ENCODE measurements at regions not wholly inside any gene's neighbourhood (a gene's known extent, or its start where the extent isn't known, plus 50 kb on each side); places are given as distances from the start of the nearest gene placed in this dataset.
"Not testable (repeated sequence)": the region's sequence is repeated elsewhere in the genome, so short reads cannot be mapped to it uniquely, and the experiment has no call there.

- Histone ChIP-seq H3K27me3 (ENCODE audit: insufficient read depth, insufficient read length) (no peaks in the 10 kb centered on the region), H3K4me3 (ENCODE audit: insufficient read length, low read depth) (no peak overlapping the region), H3K4me1 (ENCODE audit: insufficient read depth, insufficient read length) (peaks cover 2% of the 10 kb centered on the region), H3K9ac (ENCODE audit: insufficient read length, low read depth) (no peak overlapping the region), H3K9me3 (ENCODE audit: insufficient read depth, low read length) (no peaks in the 10 kb centered on the region), H3K36me3 (ENCODE audit: insufficient read depth, insufficient read length, low read length) (no peaks in the 10 kb centered on the region)
- TF ChIP-seq SUZ12 (IDR thresholded peaks at IDR 0.05; ENCODE audit: extremely low read depth, insufficient read depth, insufficient read length) (no peak), ZNF274 (IDR thresholded peaks at IDR 0.05; ENCODE audit: low read depth, low read length) (no peak), YY1 (IDR thresholded peaks at IDR 0.05; ENCODE audit: insufficient read depth, insufficient read length) (no peak)
- no peak for DNase-seq (ENCODE audit: low read depth, low spot score)
These were observed 56.8 kb upstream of the CHD2 start for GRCh38 chr15:92843326-92843725.

DNA sequence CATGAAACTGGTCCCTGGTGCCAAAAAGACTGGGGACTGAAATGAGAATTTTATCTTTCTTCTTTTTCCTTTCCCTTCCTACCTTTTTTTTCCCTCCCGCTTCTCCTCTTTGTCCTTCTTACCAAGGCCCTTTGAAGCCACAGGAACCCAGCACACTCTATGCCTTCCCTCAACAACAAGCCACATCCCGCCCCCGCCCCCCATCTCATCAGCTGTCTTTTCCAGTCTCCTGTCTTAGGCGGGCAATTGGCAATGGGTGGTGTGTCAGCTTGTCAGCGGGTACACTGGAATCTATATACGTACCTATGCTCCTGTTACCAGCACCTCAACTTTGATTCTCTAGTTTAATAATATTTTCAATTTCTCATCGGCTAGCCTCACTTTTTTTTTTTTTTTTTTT is 56.3 kb upstream of the CHD2 start:
- Histone ChIP-seq H3K9ac (ENCODE audit: insufficient read length, low read depth) (no peak overlapping the region), H3K4me1 (ENCODE audit: insufficient read depth, insufficient read length) (peaks cover 2% of the 10 kb centered on the region), H3K9me3 (ENCODE audit: insufficient read depth, low read length) (no peaks in the 10 kb centered on the region), H3K4me3 (ENCODE audit: insufficient read length, low read depth) (no peak overlapping the region), H3K27me3 (ENCODE audit: insufficient read depth, insufficient read length) (no peaks in the 10 kb centered on the region), H3K36me3 (ENCODE audit: insufficient read depth, insufficient read length, low read length) (no peaks in the 10 kb centered on the region)
- DNase-seq (ENCODE audit: low read depth, low spot score): no peak
- TF ChIP-seq SUZ12 (IDR thresholded peaks at IDR 0.05; ENCODE audit: extremely low read depth, insufficient read depth, insufficient read length) (no peak), YY1 (IDR thresholded peaks at IDR 0.05; ENCODE audit: insufficient read depth, insufficient read length) (no peak), ZNF274 (IDR thresholded peaks at IDR 0.05; ENCODE audit: low read depth, low read length) (no peak)

DNA sequence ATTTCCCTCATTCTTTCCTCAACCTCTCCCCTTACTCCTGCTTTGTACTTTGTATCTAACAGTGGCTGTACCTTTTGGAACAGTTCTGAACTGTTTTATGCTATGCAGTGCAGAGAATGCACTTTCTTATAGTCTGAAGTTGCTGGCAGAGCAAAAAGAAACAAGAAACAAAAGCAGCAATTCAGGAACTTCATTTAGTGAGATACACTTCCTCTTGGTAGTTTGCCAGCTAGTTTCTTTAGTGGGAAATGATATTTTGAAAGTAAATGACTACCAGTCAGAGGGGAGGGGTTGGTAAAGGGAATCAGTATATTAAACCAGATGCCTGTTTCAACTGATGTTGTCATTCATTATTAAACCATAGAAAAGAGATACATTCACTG is 55.0 kb upstream of the CHD2 start:
- Histone ChIP-seq H3K9ac (ENCODE audit: insufficient read length, low read depth) (no peak overlapping the region), H3K4me1 (ENCODE audit: insufficient read depth, insufficient read length) (peaks cover 2% of the 10 kb centered on the region), H3K27me3 (ENCODE audit: insufficient read depth, insufficient read length) (no peaks in the 10 kb centered on the region), H3K9me3 (ENCODE audit: insufficient read depth, low read length) (peaks cover 2% of the 10 kb centered on the region; the same call in 1 of the 2 replicates), H3K36me3 (ENCODE audit: insufficient read depth, insufficient read length, low read length) (no peaks in the 10 kb centered on the region), H3K4me3 (ENCODE audit: insufficient read length, low read depth) (no peak overlapping the region)
- no peak for TF ChIP-seq SUZ12 (IDR thresholded peaks at IDR 0.05; ENCODE audit: extremely low read depth, insufficient read depth, insufficient read length)
- TF ChIP-seq ZNF274 (IDR thresholded peaks at IDR 0.05; ENCODE audit: low read depth, low read length): no peak
- TF ChIP-seq YY1 (IDR thresholded peaks at IDR 0.05; ENCODE audit: insufficient read depth, insufficient read length): no peak
- DNase-seq (ENCODE audit: low read depth, low spot score): no peak

DNA sequence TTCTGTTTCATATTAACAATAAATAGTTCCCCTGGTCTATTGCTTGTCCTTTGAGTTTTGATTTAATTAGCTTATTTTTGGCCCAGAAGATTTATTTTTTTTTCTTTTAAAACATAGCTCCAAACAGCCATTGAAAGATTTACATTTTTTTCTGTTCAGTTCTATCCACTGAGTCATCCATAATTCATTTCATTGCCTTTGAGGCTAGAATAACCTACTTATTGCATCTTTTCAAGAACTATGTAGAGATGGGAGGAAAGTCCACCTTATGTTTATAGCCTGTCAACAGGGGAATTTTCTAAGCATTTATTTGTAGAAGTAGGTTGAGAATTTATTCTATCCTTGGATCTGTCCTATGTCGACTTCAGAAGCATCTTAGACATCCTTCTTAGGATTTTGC is 53.4 kb upstream of the CHD2 start:
- H3K4me3 ChIP-seq (ENCODE audit: insufficient read length, low read depth): no peak overlapping the region
- TF ChIP-seq ZNF274 (IDR thresholded peaks at IDR 0.05; ENCODE audit: low read depth, low read length) (no peak), YY1 (IDR thresholded peaks at IDR 0.05; ENCODE audit: insufficient read depth, insufficient read length) (no peak), SUZ12 (IDR thresholded peaks at IDR 0.05; ENCODE audit: extremely low read depth, insufficient read depth, insufficient read length) (no peak)
- no peak overlapping the region for H3K9ac ChIP-seq (ENCODE audit: insufficient read length, low read depth)
- H3K36me3 ChIP-seq (ENCODE audit: insufficient read depth, insufficient read length, low read length): no peaks in the 10 kb centered on the region
- peaks cover 7% of the 10 kb centered on the region; the same call in 1 of the 2 replicates for H3K9me3 ChIP-seq (ENCODE audit: insufficient read depth, low read length)
- no peak for DNase-seq (ENCODE audit: low read depth, low spot score)
- H3K27me3 ChIP-seq (ENCODE audit: insufficient read depth, insufficient read length): no peaks in the 10 kb centered on the region
- peaks cover 2% of the 10 kb centered on the region for H3K4me1 ChIP-seq (ENCODE audit: insufficient read depth, insufficient read length)

DNA sequence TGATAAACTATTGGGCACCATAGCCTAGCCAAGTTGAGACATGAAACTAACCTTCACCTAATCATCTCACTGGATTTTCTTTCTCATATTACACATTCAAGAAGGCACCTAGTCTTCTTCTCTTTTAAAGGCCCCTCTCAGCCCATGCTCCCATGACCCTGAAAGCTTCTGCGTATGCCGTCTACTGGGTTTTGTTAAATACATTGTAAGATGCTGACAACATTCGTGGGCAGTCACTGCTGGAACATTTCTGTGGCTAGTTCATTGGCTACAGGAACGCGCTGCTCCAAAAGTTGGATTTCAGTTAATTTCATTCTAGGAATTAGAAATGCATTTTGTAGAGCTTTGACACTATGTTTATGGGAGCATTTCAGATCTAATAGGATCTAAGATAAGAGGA is 52.3 kb upstream of the CHD2 start:
- peaks cover 7% of the 10 kb centered on the region; the same call in 1 of the 2 replicates for H3K9me3 ChIP-seq (ENCODE audit: insufficient read depth, low read length)
- H3K27me3 ChIP-seq (ENCODE audit: insufficient read depth, insufficient read length): no peaks in the 10 kb centered on the region
- H3K9ac ChIP-seq (ENCODE audit: insufficient read length, low read depth): no peak overlapping the region
- TF ChIP-seq ZNF274 (IDR thresholded peaks at IDR 0.05; ENCODE audit: low read depth, low read length) (no peak), SUZ12 (IDR thresholded peaks at IDR 0.05; ENCODE audit: extremely low read depth, insufficient read depth, insufficient read length) (no peak), YY1 (IDR thresholded peaks at IDR 0.05; ENCODE audit: insufficient read depth, insufficient read length) (no peak)
- no peaks in the 10 kb centered on the region for H3K36me3 ChIP-seq (ENCODE audit: insufficient read depth, insufficient read length, low read length)
- H3K4me1 ChIP-seq (ENCODE audit: insufficient read depth, insufficient read length): peaks cover 2% of the 10 kb centered on the region
- DNase-seq (ENCODE audit: low read depth, low spot score): no peak
- no peak overlapping the region for H3K4me3 ChIP-seq (ENCODE audit: insufficient read length, low read depth)

- peaks cover under 1% of the 10 kb centered on the region for H3K4me1 ChIP-seq (ENCODE audit: insufficient read depth, insufficient read length)
- DNase-seq (ENCODE audit: low read depth, low spot score): no peak
- no peaks in the 10 kb centered on the region for H3K27me3 ChIP-seq (ENCODE audit: insufficient read depth, insufficient read length)
- H3K36me3 ChIP-seq (ENCODE audit: insufficient read depth, insufficient read length, low read length): no peaks in the 10 kb centered on the region
- H3K4me3 ChIP-seq (ENCODE audit: insufficient read length, low read depth): no peak overlapping the region
- TF ChIP-seq ZNF274 (IDR thresholded peaks at IDR 0.05; ENCODE audit: low read depth, low read length) (no peak), SUZ12 (IDR thresholded peaks at IDR 0.05; ENCODE audit: extremely low read depth, insufficient read depth, insufficient read length) (no peak), YY1 (IDR thresholded peaks at IDR 0.05; ENCODE audit: insufficient read depth, insufficient read length) (no peak)
- H3K9ac ChIP-seq (ENCODE audit: insufficient read length, low read depth): no peak overlapping the region
- peaks cover 7% of the 10 kb centered on the region; the same call in 1 of the 2 replicates for H3K9me3 ChIP-seq (ENCODE audit: insufficient read depth, low read length)
These were observed 51.7 kb upstream of the CHD2 start for GRCh38 chr15:92848464-92848851.

DNA sequence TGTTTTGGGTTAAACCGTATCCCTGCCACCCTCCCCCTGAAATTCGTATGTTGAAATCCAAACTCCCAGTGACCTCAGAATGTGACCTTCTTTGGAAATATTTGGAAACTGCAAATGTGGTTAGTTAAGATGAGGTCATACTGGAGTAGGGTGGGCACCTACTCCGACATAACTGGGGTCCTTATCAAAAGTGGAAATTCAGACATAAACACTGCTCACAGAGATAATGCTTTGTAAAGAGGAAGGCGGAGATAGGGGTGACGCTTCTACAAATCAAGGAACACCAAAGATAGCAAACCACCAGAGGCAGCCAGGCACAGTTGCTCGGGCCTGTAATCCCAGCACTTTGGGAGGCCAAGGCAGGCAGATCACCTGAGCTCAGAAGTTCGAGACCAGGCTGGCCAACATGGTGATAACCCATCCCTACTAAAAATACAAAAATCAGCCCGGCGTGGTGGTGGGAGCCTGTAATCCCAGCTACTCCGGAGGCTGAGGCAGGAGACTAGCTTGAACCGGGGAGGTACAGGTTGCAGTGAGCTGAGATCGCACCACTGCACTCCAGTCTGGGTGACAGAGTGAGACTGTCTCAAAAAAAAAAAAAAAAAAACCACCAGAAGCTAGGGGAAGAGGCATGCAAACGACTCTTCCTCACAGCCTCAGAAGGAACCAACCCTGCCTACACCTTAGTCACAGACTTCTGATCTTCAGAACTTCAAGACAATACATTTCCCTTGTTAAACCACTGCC is 51.1 kb upstream of the CHD2 start:
- Histone ChIP-seq H3K27me3 (ENCODE audit: insufficient read depth, insufficient read length) (no peaks in the 10 kb centered on the region), H3K4me1 (ENCODE audit: insufficient read depth, insufficient read length) (no peaks in the 10 kb centered on the region), H3K9ac (ENCODE audit: insufficient read length, low read depth) (no peak overlapping the region), H3K9me3 (ENCODE audit: insufficient read depth, low read length) (peaks cover 7% of the 10 kb centered on the region; the same call in 1 of the 2 replicates), H3K4me3 (ENCODE audit: insufficient read length, low read depth) (no peak overlapping the region), H3K36me3 (ENCODE audit: insufficient read depth, insufficient read length, low read length) (no peaks in the 10 kb centered on the region)
- TF ChIP-seq SUZ12 (IDR thresholded peaks at IDR 0.05; ENCODE audit: extremely low read depth, insufficient read depth, insufficient read length) (no peak), ZNF274 (IDR thresholded peaks at IDR 0.05; ENCODE audit: low read depth, low read length) (no peak), YY1 (IDR thresholded peaks at IDR 0.05; ENCODE audit: insufficient read depth, insufficient read length) (no peak)
- DNase-seq (ENCODE audit: low read depth, low spot score): no peak

GRCh38 chr15:92850218-92850617 is 49.9 kb upstream of the CHD2 start:
- not testable (repeated sequence) for H3K36me3 ChIP-seq (ENCODE audit: insufficient read depth, insufficient read length, low read length); H3K4me1 ChIP-seq (ENCODE audit: insufficient read depth, insufficient read length); H3K9ac ChIP-seq (ENCODE audit: insufficient read length, low read depth); H3K9me3 ChIP-seq (ENCODE audit: insufficient read depth, low read length); H3K27me3 ChIP-seq (ENCODE audit: insufficient read depth, insufficient read length); DNase-seq (ENCODE audit: low read depth, low spot score); H3K4me3 ChIP-seq (ENCODE audit: insufficient read length, low read depth)
